Uterus (tissue), 2 donors: ENCODE measurements at regions not wholly inside any gene's neighbourhood (a gene's known extent, or its start where the extent isn't known, plus 50 kb on each side); places are given as distances from the start of the nearest gene placed in this dataset.

Experiments used
- CTCF ChIP-seq, 4 experiments: fragments of 200-600 bp in 2 of 4; fragments of 450-650 bp in 2 of 4; sonication (generic) in 2 of 4; IDR thresholded peaks; one replicate each; pipeline ENCODE4 v1.5.1; 2016 to 2019; ENCODE audit warnings: antibody characterized with exemption in 4 of 4, mild to moderate bottlenecking in 2 of 4, moderate library complexity in 1 of 4
- POLR2A ChIP-seq, 2 donors: fragments of 450-650 bp; IDR thresholded peaks; one replicate each; pipeline ENCODE4 v1.6.1; 2016; ENCODE audit warnings: antibody characterized with exemption in 2 of 2, mild to moderate bottlenecking in 1 of 2, moderate library complexity in 1 of 2

GRCh38 chr4:159983082-159983481 lies 880.2 kb downstream of the RAPGEF2 start:
- TF ChIP-seq CTCF (IDR thresholded peaks at IDR 0.05) (no peak), POLR2A (IDR thresholded peaks at IDR 0.05) (no peak)
